Breast epithelium (tissue), 4 donors: ENCODE measurements at regions not wholly inside any gene's neighbourhood (a gene's known extent, or its start where the extent isn't known, plus 50 kb on each side); places are given as distances from the start of the nearest gene placed in this dataset.
A peak's percentile ranks its signal among the peaks of the same experiment; 100 is the strongest.

ENCODE experiments used
- DNase-seq, 2 donors: peaks; one replicate each; pipeline ENCODE4 v3.0.0-alpha.2; 2019; ENCODE audit warnings: low spot score in 2 of 2
- H3K27ac ChIP-seq, 2 donors: fragments of 200-600 bp; sonication (generic) in 1 of 2; one replicate each; pipeline ENCODE4 v1.5.1; 2016 to 2019; ENCODE audit warnings: mild to moderate bottlenecking in 1 of 2
- H3K27me3 ChIP-seq, 2 donors: fragments of 200-600 bp; sonication (generic) in 1 of 2; one replicate each; pipeline versions ENCODE4 v1.5.1 to v1.6.0; 2017 to 2019; ENCODE audit warnings: control low read depth in 1 of 2, mild to moderate bottlenecking in 1 of 2
- H3K36me3 ChIP-seq: fragments of 200-600 bp; one replicate; pipeline ENCODE4 v1.5.1; 2019
- H3K4me1 ChIP-seq, 2 donors: fragments of 200-600 bp; sonication (generic); one replicate each; pipeline ENCODE4 v1.5.1; 2016 to 2019; ENCODE audit warnings: control low read depth in 1 of 2
- H3K4me3 ChIP-seq, 3 donors: fragments of 200-600 bp; sonication (generic); 1 replicate in 2 of 3; 2 replicates in 1 of 3; pipeline ENCODE4 v1.5.1; 2016 to 2019; ENCODE audit warnings: mild to moderate bottlenecking in 3 of 3, moderate library complexity in 2 of 3
- H3K9me3 ChIP-seq, 2 donors: fragments of 200-600 bp; sonication (generic) in 1 of 2; one replicate each; pipeline ENCODE4 v1.5.1; 2016 to 2019; ENCODE audit warnings: control low read depth in 1 of 2
- POLR2A ChIP-seq: fragments of 450-650 bp; IDR thresholded peaks from one replicate; pipeline ENCODE4 v1.6.1; 2016; ENCODE audit warnings: antibody characterized with exemption, mild to moderate bottlenecking, moderate library complexity
- POLR2AphosphoS5 ChIP-seq, 3 donors: sonication (generic); formaldehyde crosslinking; IDR thresholded peaks; one replicate each; pipeline ENCODE4 v1.6.1; 2017; ENCODE audit warnings: antibody characterized with exemption in 3 of 3
- intact Hi-C: fragments of 100-400 bp; cut with DNase I; formaldehyde crosslinking; loops from one replicate; pipeline ENCODE4 v1.15.1; 2023; ENCODE audit warnings: low total_unique reads
- TF ChIP-seq, protein P1 (sequence below), 3 donors: fragments of 450-650 bp; IDR thresholded peaks; one replicate each; pipeline ENCODE4 v1.5.1; 2016 to 2017; ENCODE audit warnings: antibody characterized with exemption in 3 of 3, mild to moderate bottlenecking in 3 of 3, moderate library complexity in 3 of 3

DNA sequence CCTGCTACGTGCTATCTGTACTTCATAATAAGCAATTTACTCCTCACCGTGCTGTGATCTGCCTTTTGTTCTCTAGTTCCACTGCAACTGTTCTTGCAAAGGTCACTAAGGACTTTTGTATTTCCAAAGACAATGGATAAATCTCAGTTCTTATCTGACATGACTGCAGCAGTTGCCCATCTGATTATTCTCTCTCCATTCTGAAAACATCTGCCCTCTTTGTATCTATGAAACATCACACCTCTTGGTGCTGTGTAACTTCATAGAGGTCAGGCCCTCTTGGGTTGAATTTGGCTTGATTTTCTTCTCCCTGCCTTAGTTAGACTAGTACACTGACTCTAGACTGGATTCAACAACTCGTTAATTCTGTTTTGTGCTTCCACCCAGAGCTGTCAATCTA lies 319.6 kb downstream of the BTG1 start:
- TF ChIP-seq POLR2AphosphoS5 (IDR thresholded peaks at IDR 0.05) (no peak), POLR2A (no peak)
- TF ChIP-seq, protein P1, sequence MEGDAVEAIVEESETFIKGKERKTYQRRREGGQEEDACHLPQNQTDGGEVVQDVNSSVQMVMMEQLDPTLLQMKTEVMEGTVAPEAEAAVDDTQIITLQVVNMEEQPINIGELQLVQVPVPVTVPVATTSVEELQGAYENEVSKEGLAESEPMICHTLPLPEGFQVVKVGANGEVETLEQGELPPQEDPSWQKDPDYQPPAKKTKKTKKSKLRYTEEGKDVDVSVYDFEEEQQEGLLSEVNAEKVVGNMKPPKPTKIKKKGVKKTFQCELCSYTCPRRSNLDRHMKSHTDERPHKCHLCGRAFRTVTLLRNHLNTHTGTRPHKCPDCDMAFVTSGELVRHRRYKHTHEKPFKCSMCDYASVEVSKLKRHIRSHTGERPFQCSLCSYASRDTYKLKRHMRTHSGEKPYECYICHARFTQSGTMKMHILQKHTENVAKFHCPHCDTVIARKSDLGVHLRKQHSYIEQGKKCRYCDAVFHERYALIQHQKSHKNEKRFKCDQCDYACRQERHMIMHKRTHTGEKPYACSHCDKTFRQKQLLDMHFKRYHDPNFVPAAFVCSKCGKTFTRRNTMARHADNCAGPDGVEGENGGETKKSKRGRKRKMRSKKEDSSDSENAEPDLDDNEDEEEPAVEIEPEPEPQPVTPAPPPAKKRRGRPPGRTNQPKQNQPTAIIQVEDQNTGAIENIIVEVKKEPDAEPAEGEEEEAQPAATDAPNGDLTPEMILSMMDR (IDR thresholded peaks at IDR 0.05), result no peak

DNA sequence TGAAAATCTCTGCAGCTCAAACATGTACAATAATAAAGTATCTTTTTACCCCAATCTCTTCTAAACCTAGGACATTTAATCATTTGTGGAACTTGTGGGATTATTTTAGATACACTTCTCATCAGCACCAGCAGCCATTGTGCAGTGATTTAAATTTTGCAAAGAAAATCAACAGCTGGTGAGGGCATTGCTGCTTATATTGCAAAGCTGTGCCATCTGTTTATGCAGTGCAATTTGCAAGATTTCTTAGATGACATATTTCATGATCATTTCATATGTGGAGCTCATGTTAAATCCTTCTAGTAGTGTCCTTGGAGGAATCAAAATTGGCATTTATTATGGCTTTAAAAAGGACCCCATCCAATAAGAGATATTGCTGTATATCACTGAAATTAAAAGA lies 320.7 kb downstream of the BTG1 start:
- Histone ChIP-seq H3K9me3 (no peaks in the 10 kb centered on the region), H3K36me3 (no peaks in the 10 kb centered on the region), H3K4me1 (no peaks in the 10 kb centered on the region), H3K27ac (no peak overlapping the region), H3K27me3 (no peaks in the 10 kb centered on the region), H3K4me3 (no peak overlapping the region)
- TF ChIP-seq POLR2AphosphoS5 (IDR thresholded peaks at IDR 0.05), result no peak
- TF ChIP-seq, protein P1 (IDR thresholded peaks at IDR 0.05), result no peak
- no peak for TF ChIP-seq POLR2A
- intact Hi-C loops, result no loop called here
- DNase-seq, result no peak

More for the DNA sequence above, 319.6 kb downstream of the BTG1 start:
- DNase-seq, result no peak
- H3K27ac ChIP-seq, result no peak overlapping the region
- intact Hi-C loops, result no loop called here
- no peaks in the 10 kb centered on the region for H3K4me1 ChIP-seq
- H3K4me3 ChIP-seq, result no peak overlapping the region
- H3K36me3 ChIP-seq, result no peaks in the 10 kb centered on the region
- no peaks in the 10 kb centered on the region for H3K9me3 ChIP-seq
- no peaks in the 10 kb centered on the region for H3K27me3 ChIP-seq

DNA sequence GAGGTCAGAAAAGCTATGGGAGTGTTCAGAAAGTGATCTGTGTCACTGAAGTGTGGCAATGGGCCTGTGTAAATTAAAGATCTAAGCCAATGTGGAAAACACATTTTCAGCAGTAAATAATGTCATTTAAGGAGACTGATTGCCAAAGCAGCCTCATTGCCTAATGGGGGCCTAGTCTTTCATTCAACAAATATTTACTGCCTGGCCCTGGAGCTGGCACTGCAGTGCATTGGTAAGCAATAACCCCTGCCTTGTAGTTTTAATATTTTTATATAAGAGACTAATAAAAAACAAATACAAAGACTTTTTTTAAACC lies 326.6 kb downstream of the BTG1 start:
- Histone ChIP-seq H3K4me1 (no peaks in the 10 kb centered on the region), H3K27me3 (no peaks in the 10 kb centered on the region), H3K36me3 (no peaks in the 10 kb centered on the region), H3K27ac (peak overlapping the region in 1 of 2 donors; percentile 9), H3K9me3 (no peaks in the 10 kb centered on the region), H3K4me3 (no peak overlapping the region)
- TF ChIP-seq POLR2A, result no peak
- TF ChIP-seq, protein P1 (IDR thresholded peaks at IDR 0.05), result no peak
- TF ChIP-seq POLR2AphosphoS5 (IDR thresholded peaks at IDR 0.05), result no peak
- intact Hi-C loops, result no loop called here
- DNase-seq, result no peak

DNA sequence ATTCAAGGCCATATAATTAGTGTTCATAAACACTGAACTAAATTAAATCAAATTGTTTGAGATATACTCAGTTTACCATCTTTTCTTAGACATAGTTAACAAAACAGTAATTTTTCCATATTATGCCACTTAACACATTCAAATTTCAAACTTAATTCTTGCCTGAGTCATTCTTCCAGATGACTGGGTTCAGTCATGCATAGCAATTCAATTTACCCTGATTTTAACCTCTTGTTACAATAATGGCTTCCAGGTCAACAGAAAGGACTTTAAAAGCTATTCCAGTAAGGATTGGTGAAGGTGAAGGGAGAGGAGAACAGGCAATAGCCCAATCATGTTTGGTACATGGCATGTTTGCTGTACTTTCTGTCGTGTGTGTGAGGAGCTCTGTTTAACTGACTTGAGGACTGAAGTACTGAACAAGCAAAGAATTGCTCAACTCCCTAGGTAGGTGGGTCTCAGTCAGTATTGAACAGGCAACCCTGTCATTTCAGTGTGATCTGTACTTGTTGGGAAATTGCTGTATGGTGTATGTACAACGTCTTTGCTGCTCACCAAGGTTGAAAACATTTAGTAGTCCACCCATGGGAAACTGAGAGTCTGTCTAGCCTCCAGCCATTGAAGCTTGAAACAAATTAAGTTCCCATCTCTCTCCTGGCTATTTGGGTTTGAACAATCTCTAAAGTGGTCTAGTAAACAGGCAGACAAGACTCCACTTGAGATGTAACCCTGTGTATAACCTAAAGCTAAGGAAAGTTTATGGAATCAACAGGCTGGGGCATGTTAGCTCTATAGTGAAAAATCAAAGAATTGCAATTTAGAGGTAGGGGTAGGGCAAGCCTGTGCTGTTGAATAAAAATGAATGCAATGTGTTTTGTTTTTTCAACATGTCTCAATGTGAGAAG lies 327.2 kb downstream of the BTG1 start:
- H3K9me3 ChIP-seq, result no peaks in the 10 kb centered on the region
- DNase-seq, result no peak
- no peak overlapping the region for H3K4me3 ChIP-seq
- no peaks in the 10 kb centered on the region for H3K36me3 ChIP-seq
- H3K4me1 ChIP-seq, result no peaks in the 10 kb centered on the region
- TF ChIP-seq POLR2AphosphoS5 (IDR thresholded peaks at IDR 0.05) (no peak), POLR2A (no peak)
- TF ChIP-seq, protein P1 (IDR thresholded peaks at IDR 0.05), result no peak
- no peaks in the 10 kb centered on the region for H3K27me3 ChIP-seq
- intact Hi-C loops, result no loop called here
- H3K27ac ChIP-seq, result peak overlapping the region in 1 of 2 donors; percentile 9

DNA sequence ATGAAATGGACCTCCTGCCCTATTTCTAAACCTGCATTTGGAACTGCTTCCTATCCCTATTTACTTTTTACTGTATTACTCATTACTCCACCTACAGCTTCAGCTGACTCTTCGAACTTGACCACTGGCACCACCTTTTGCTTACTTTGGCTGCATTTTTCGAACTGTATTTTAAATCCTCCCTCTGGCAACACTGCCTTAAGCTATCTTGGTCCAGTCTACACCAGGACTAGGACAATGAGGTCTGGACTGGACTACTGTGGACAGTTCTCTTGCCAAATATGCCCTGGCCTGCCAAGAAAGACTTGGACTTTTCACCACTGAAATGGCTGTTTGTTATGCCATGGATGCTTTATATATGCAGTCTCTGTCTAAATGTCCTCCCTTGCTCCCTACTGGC lies 328.1 kb downstream of the BTG1 start:
- Histone ChIP-seq H3K36me3 (no peaks in the 10 kb centered on the region), H3K27me3 (no peaks in the 10 kb centered on the region), H3K4me3 (no peak overlapping the region), H3K27ac (peak overlapping the region in 1 of 2 donors; percentile 13), H3K9me3 (no peaks in the 10 kb centered on the region), H3K4me1 (no peaks in the 10 kb centered on the region)
- TF ChIP-seq, protein P1 (IDR thresholded peaks at IDR 0.05), result no peak
- no peak for TF ChIP-seq POLR2AphosphoS5 (IDR thresholded peaks at IDR 0.05)
- no peak for TF ChIP-seq POLR2A
- intact Hi-C loops, result no loop called here
- peak in 1 of 2 donors; percentile 26 for DNase-seq
